ENCODE measurements at regions not wholly inside any gene's neighbourhood (a gene's known extent, or its start where the extent isn't known, plus 50 kb on each side); places are given as distances from the start of the nearest gene placed in this dataset.
"Not testable (repeated sequence)": the region's sequence is repeated elsewhere in the genome, so short reads cannot be mapped to it uniquely, and the experiment has no call there.

GRCh38 chr4:151845551-151845950 is 84.7 kb upstream of the GATB start:
- not testable (repeated sequence) for DNase-seq (ENCODE audit: low spot score)

GRCh38 chr4:151842430-151843079 is 81.7 kb upstream of the GATB start:
- no peak for DNase-seq (ENCODE audit: low spot score)

- DNase-seq (ENCODE audit: low spot score): no peak
Observed at GRCh38 chr4:151841107-151841506, 80.3 kb upstream of the GATB start.

- DNase-seq (ENCODE audit: low spot score): no peak
Observed at GRCh38 chr4:151835467-151835866, 74.7 kb upstream of the GATB start.

GRCh38 chr4:151833174-151833573 is 72.4 kb upstream of the GATB start:
- DNase-seq (ENCODE audit: low spot score): no peak

GRCh38 chr4:151831526-151831925 is 70.7 kb upstream of the GATB start:
- DNase-seq (ENCODE audit: low spot score): no peak

- DNase-seq (ENCODE audit: low spot score): no peak
Observed at GRCh38 chr4:151830168-151830567, 69.4 kb upstream of the GATB start.

GRCh38 chr4:151829309-151829708 is 68.5 kb upstream of the GATB start:
- DNase-seq (ENCODE audit: low spot score): no peak

- no peak for DNase-seq (ENCODE audit: low spot score)
Observed at GRCh38 chr4:151824656-151825055, 63.8 kb upstream of the GATB start.

- no peak for DNase-seq (ENCODE audit: low spot score)
Observed at GRCh38 chr4:151822331-151822730, 61.5 kb upstream of the GATB start.

- DNase-seq (ENCODE audit: low spot score): no peak
Observed at GRCh38 chr4:151820004-151820403, 59.2 kb upstream of the GATB start.

GRCh38 chr4:151811403-151811802 is 50.6 kb upstream of the GATB start:
- DNase-seq (ENCODE audit: low spot score): no peak

Data from hepatic stellate cell (primary cell).